ENCODE measurements at regions not wholly inside any gene's neighbourhood (a gene's known extent, or its start where the extent isn't known, plus 50 kb on each side); places are given as distances from the start of the nearest gene placed in this dataset.

DNA sequence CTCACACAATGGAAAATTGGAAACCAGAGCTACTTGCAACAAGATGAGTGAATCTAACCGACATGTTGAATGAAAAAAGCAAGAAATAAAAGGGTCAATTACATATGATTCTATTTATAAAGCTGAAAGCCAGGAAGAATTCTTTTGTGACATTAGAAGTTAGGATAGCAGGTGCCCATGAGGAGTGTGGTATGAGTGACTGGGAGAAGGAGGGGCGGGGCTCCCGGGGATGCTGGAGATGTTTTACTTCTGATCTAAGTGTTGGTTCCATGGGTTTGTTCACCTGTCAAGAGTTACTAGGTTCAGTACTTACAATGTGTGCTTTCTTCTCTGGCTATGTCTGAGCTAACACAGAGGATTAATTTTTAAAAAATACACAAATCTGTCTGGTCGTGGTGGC, 60.8 kb downstream of the NSMCE3 start:
- no peaks in the 10 kb centered on the region for H3K36me3 ChIP-seq
- peaks cover 0 to 20% (median 0%) of the 10 kb centered on the region in 3 donors for H3K27me3 ChIP-seq
- intact Hi-C loops (cut with DNase I; ENCODE audit: low total_unique reads) = no loop called here
- peaks cover 0 to 15% (median 0%) of the 10 kb centered on the region in 4 donors for H3K9me3 ChIP-seq
- H3K4me1 ChIP-seq = no peaks in the 10 kb centered on the region
- no peak overlapping the region for H3K4me3 ChIP-seq
- TF ChIP-seq, protein P1, sequence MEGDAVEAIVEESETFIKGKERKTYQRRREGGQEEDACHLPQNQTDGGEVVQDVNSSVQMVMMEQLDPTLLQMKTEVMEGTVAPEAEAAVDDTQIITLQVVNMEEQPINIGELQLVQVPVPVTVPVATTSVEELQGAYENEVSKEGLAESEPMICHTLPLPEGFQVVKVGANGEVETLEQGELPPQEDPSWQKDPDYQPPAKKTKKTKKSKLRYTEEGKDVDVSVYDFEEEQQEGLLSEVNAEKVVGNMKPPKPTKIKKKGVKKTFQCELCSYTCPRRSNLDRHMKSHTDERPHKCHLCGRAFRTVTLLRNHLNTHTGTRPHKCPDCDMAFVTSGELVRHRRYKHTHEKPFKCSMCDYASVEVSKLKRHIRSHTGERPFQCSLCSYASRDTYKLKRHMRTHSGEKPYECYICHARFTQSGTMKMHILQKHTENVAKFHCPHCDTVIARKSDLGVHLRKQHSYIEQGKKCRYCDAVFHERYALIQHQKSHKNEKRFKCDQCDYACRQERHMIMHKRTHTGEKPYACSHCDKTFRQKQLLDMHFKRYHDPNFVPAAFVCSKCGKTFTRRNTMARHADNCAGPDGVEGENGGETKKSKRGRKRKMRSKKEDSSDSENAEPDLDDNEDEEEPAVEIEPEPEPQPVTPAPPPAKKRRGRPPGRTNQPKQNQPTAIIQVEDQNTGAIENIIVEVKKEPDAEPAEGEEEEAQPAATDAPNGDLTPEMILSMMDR (IDR thresholded peaks at IDR 0.05) = no peak
- TF ChIP-seq POLR2AphosphoS5 (IDR thresholded peaks at IDR 0.05) (no peak), POLR2A (IDR thresholded peaks at IDR 0.05) (no peak), EP300 (IDR thresholded peaks at IDR 0.05) (no peak)
- H3K27ac ChIP-seq = no peak overlapping the region
- 63 to 72% (median 69%) methylated on average over 4 of the region's 4 CpGs for WGBS, 5 donors
- DNase-seq = no peak

DNA sequence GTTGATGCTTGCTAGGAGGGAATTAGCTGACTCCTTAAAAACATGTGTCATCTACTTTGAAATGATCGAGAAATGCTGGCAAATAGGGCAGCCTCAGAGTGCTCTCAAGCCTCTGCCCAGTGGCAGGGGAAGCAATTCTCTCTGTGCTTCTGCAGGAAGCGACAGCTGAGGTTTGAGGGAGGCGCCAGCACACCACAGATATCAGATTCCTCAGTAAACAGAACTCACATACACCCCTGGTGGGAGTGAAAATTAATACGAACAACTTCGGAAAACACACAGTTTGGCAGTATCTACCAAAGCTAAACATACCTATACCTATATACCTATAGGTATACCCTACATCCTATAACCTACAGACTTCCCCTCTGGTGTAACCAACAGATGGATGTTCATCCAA, 61.3 kb downstream of the NSMCE3 start:
- no peaks in the 10 kb centered on the region for H3K36me3 ChIP-seq
- no peak overlapping the region for H3K27ac ChIP-seq
- intact Hi-C loops (cut with DNase I; ENCODE audit: low total_unique reads) = no loop called here
- peak in 1 of 2 donors; percentile 46 for DNase-seq
- peaks cover 0 to 21% (median 0%) of the 10 kb centered on the region in 3 donors for H3K27me3 ChIP-seq
- no peak overlapping the region for H3K4me3 ChIP-seq
- peaks cover 0 to 15% (median 0%) of the 10 kb centered on the region in 4 donors for H3K9me3 ChIP-seq
- TF ChIP-seq POLR2AphosphoS5 (IDR thresholded peaks at IDR 0.05) (no peak), POLR2A (IDR thresholded peaks at IDR 0.05) (no peak), EP300 (IDR thresholded peaks at IDR 0.05) (no peak)
- TF ChIP-seq, protein P1 (IDR thresholded peaks at IDR 0.05) = no peak
- H3K4me1 ChIP-seq = no peaks in the 10 kb centered on the region
- 18 to 36% (median 25%) methylated on average over 5 of the region's 5 CpGs for WGBS, 5 donors

DNA sequence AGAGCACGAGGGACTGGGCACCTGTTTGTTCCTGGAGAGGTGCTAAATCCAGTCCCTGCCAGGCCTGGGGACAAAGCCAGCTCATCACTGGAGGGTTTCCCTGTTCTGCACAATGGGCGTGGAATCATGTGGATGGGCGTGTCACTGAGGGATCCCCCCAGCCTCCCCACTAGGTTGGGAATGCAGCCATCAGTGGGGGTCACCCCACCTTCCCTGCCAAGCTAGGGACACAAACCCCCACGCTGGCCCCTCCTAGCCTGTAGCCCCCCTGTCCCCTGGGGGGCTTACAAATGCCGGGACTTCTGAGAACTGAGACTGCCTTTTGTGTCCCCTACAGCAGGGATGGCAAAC, 61.9 kb downstream of the NSMCE3 start:
- no peaks in the 10 kb centered on the region for H3K36me3 ChIP-seq
- TF ChIP-seq, protein P1 (IDR thresholded peaks at IDR 0.05) = no peak
- TF ChIP-seq EP300 (IDR thresholded peaks at IDR 0.05) = no peak
- TF ChIP-seq POLR2AphosphoS5 (IDR thresholded peaks at IDR 0.05) = no peak
- no peak for TF ChIP-seq POLR2A (IDR thresholded peaks at IDR 0.05)
- H3K27ac ChIP-seq = no peak overlapping the region
- H3K4me1 ChIP-seq = no peaks in the 10 kb centered on the region
- 52 to 68% (median 62%) methylated on average over 4 to 5 of the region's 5 CpGs for WGBS, 5 donors
- intact Hi-C loops (cut with DNase I; ENCODE audit: low total_unique reads) = no loop called here
- peaks cover 0 to 21% (median 0%) of the 10 kb centered on the region in 3 donors for H3K27me3 ChIP-seq
- no peak for DNase-seq
- H3K4me3 ChIP-seq = no peak overlapping the region
- peaks cover 0 to 14% (median 0%) of the 10 kb centered on the region in 4 donors for H3K9me3 ChIP-seq

DNA sequence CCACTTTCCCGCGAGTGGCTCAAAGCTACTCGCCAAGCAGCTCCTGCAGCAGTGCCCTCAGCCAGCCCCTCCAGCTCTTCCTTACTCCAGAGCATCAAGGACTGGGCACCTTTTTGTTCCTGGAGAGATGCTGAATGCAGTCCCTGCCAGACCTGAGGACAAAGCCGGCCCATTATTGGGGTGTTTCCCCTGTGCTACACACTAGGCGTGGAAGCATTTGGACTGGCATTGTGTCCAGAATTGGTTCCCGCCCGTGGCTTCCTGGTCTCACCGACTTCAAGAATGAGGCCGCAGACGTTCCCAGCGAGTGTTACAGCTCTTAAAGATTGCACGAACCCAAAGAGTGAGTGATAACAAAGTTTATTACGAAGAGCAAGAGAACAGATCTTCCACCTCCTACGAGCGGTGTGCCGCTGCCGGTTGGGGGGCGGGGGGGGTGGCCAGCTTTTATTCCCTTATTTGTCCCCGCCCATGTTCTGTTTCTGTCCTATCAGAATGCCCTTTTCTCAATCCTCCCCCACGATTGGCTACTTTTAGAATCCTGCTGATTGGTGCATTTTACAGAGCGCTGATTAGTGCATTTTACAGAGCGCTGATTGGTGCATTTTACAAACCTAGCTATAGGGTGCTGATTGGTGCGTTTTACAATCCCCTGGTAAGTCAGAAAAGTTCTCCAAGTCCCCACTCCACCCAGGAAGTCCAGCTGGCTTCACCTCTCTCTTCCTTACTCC, 62.4 kb downstream of the NSMCE3 start:
- no peak for DNase-seq
- H3K36me3 ChIP-seq = no peaks in the 10 kb centered on the region
- peaks cover 0 to 11% (median 0%) of the 10 kb centered on the region in 4 donors for H3K9me3 ChIP-seq
- intact Hi-C loops (cut with DNase I; ENCODE audit: low total_unique reads) = no loop called here
- WGBS, 5 donors = 86 to 91% (median 89%) methylated on average over 23 of the region's 23 CpGs
- no peak overlapping the region for H3K4me3 ChIP-seq
- TF ChIP-seq POLR2A (IDR thresholded peaks at IDR 0.05) = no peak
- no peak for TF ChIP-seq POLR2AphosphoS5 (IDR thresholded peaks at IDR 0.05)
- TF ChIP-seq, protein P1 (IDR thresholded peaks at IDR 0.05) = no peak
- TF ChIP-seq EP300 (IDR thresholded peaks at IDR 0.05) = no peak
- no peak overlapping the region for H3K27ac ChIP-seq
- peaks cover 0 to 21% (median 0%) of the 10 kb centered on the region in 3 donors for H3K27me3 ChIP-seq
- no peaks in the 10 kb centered on the region for H3K4me1 ChIP-seq

Measured in stomach (tissue), 8 donors.